ENCODE measurements at regions not wholly inside any gene's neighbourhood (a gene's known extent, or its start where the extent isn't known, plus 50 kb on each side); places are given as distances from the start of the nearest gene placed in this dataset.
"Not testable (repeated sequence)": the region's sequence is repeated elsewhere in the genome, so short reads cannot be mapped to it uniquely, and the experiment has no call there.

DNA sequence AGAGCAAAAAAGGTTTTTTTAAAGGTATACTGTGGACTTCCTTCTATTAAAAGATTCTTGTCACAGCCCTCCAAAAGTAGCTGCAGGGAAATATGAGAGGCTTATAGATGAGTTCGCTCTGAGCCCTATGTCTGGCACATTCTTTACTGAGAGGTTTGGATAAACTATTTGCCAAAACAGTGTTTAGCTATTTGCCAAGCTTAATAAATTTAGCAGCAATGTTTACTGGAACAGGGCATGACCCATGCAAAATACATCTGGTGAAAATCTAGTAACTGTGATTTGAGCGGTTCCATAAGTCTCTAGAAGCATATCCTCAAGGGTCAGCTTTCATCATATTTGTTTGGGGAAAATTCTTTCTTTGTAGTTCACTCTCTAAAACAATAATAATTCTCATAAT lies 1696.7 kb upstream of the PIK3C3 start:
- no peak for DNase-seq
- H3K4me3 ChIP-seq (ENCODE audit: insufficient read depth, low read depth, low read length) = no peak overlapping the region
- no peaks in the 10 kb centered on the region for H3K36me3 ChIP-seq (replicated peaks; ENCODE audit: control insufficient read depth, insufficient read depth, low read length)
- H3K27me3 ChIP-seq (ENCODE audit: control insufficient read depth, insufficient read depth, low read length) = no peaks in the 10 kb centered on the region

DNA sequence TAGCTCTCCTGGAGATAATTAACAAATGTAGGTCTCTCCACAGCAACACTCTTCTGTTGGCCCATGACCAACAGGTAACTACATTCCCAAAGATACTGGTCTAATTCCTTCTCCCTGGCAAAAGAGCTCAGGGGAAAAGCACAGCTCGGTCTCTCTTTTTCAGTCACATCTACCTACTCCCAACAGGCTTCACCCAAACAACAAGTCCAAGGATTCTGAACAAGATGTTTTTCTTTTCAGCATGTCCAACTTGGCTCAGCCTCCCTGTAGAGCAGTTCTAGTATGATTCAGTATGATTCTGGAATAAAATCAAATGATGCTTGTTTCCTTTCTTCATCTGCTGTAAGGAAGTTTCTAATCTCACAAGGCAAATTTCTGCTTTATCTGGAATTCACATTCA lies 1704.8 kb upstream of the PIK3C3 start:
- no peaks in the 10 kb centered on the region for H3K36me3 ChIP-seq (replicated peaks; ENCODE audit: control insufficient read depth, insufficient read depth, low read length)
- no peak for DNase-seq
- H3K27me3 ChIP-seq (ENCODE audit: control insufficient read depth, insufficient read depth, low read length) = no peaks in the 10 kb centered on the region
- no peak overlapping the region for H3K4me3 ChIP-seq (ENCODE audit: insufficient read depth, low read depth, low read length)

DNA sequence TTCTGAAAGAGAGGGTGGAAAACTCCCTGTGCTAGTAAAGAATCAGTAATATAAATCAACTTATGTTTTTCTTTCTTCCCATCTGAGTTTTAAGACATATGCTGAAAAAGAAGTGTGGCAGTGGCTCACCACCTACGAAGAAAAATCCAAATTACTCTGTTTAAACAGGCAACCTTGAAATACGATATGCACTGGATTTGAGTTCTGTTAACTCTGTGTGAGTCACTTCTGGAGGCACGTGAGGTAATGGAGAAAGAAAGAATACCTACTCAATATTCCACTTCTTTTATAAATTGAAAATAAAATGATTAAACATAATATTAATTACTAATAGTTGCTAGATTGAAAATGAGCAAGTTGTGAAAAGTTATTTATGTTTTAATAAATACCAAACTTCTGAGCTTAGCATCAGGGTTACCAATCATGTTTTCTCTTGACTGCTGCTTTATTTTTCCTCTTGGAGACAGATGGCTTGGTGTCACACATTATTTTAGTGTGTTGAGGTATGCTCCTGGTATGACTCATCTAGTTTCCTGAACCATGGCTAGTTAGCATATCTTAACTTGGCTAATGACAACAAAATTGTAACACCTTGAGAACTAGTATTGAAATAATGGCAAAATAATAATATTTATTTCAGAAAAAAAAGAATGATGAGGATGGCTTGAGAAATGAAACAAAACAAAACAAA lies 1705.5 kb upstream of the PIK3C3 start:
- Histone ChIP-seq H3K4me3 (ENCODE audit: insufficient read depth, low read depth, low read length) (no peak overlapping the region), H3K27me3 (ENCODE audit: control insufficient read depth, insufficient read depth, low read length) (no peaks in the 10 kb centered on the region), H3K36me3 (replicated peaks; ENCODE audit: control insufficient read depth, insufficient read depth, low read length) (no peaks in the 10 kb centered on the region)
- no peak for DNase-seq

DNA sequence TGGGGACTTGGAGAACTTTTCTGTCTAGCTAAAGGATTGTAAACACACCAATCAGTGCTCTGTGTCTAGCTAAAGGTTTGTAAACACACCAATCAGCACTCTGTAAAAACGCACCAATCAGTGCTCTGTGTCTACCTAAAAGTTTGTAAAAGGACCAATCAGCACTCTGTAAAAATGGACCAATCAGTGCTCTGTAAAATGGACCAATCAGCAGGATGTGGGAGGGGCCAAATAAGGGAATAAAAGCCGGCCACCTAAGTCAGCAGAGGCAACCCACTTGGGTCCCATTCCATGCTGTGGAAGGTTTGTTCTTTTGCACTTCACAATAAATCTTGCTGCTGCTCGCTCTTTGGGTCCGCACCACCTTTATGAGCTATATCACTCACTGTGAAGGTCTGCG lies 1709.4 kb upstream of the PIK3C3 start:
- not testable (repeated sequence) for H3K27me3 ChIP-seq (ENCODE audit: control insufficient read depth, insufficient read depth, low read length); H3K36me3 ChIP-seq (replicated peaks; ENCODE audit: control insufficient read depth, insufficient read depth, low read length); H3K4me3 ChIP-seq (ENCODE audit: insufficient read depth, low read depth, low read length); DNase-seq

DNA sequence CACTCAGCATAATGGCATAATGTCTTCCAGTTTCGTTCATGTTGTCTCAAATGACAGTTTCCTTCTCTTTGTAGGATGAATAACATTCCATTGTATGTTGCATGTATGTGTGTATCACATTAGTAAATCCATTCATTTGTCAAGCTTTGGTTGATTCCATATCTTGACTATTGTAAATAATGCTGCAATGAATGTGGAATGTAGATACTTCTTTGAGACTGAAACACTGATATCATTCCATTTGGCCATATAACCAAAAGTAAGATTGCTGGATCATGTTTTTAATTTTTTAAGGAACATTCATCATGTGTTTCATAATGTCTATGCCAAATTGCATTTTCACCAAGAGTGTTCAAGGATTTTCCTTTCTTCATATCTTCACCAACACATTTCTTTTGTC lies 1711.4 kb upstream of the PIK3C3 start:
- H3K27me3 ChIP-seq (ENCODE audit: control insufficient read depth, insufficient read depth, low read length) = no peaks in the 10 kb centered on the region
- H3K36me3 ChIP-seq (replicated peaks; ENCODE audit: control insufficient read depth, insufficient read depth, low read length) = no peaks in the 10 kb centered on the region
- H3K4me3 ChIP-seq (ENCODE audit: insufficient read depth, low read depth, low read length) = no peak overlapping the region

DNA sequence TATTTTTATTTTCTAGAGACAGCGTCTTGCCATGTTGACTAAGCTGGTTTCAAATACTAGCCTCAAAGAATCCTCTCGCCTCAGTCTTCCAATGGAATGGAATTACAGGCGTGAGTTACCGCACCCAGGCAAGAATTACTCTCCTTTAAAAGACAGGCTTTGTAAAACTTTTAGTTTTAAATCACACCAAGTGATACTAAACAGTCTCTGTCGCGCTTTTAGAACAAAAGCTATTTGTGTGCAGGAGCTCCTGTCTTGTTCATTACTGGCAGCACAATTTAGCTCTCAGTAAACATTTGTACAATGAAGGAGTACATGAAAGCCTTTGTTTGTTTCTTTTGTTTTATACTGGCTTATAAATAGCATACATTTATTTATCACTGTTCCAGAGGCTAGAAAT lies 1719.2 kb upstream of the PIK3C3 start:
- no peak overlapping the region for H3K4me3 ChIP-seq (ENCODE audit: insufficient read depth, low read depth, low read length)
- no peak for DNase-seq
- H3K36me3 ChIP-seq (replicated peaks; ENCODE audit: control insufficient read depth, insufficient read depth, low read length) = no peaks in the 10 kb centered on the region
- H3K27me3 ChIP-seq (ENCODE audit: control insufficient read depth, insufficient read depth, low read length) = no peaks in the 10 kb centered on the region; the same call in 1 of the 2 replicates

More for the DNA sequence above, 1711.4 kb upstream of the PIK3C3 start:
- no peak for DNase-seq

DNA sequence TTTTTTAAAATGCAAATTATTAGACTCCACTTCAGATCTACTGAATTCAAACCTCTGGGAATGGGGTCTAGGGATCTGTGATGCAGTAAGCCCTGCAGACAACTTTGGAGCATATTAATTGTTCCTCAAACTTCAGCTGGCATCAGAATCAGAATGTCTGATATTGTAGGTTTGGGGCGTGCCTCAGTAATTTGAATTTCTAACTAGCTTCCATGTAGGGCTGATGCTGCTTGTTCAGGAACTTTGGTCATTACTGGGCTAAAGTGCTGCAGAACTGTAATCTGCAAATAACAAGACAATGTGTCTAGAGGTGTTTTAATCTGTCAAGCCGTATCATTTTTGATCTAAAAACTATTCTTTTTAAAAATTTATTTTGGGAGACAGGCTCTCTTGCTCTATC lies 1719.7 kb upstream of the PIK3C3 start:
- H3K36me3 ChIP-seq (replicated peaks; ENCODE audit: control insufficient read depth, insufficient read depth, low read length) = no peaks in the 10 kb centered on the region
- no peak overlapping the region for H3K4me3 ChIP-seq (ENCODE audit: insufficient read depth, low read depth, low read length)
- DNase-seq = no peak
- H3K27me3 ChIP-seq (ENCODE audit: control insufficient read depth, insufficient read depth, low read length) = no peaks in the 10 kb centered on the region; the same call in 1 of the 2 replicates

GRCh38 chr18:40233931-40234616 lies 1721.0 kb upstream of the PIK3C3 start:
- Histone ChIP-seq H3K36me3 (replicated peaks; ENCODE audit: control insufficient read depth, insufficient read depth, low read length) (no peaks in the 10 kb centered on the region), H3K27me3 (ENCODE audit: control insufficient read depth, insufficient read depth, low read length) (no peaks in the 10 kb centered on the region; the same call in 1 of the 2 replicates), H3K4me3 (ENCODE audit: insufficient read depth, low read depth, low read length) (no peak overlapping the region)
- no peak for DNase-seq

DNA sequence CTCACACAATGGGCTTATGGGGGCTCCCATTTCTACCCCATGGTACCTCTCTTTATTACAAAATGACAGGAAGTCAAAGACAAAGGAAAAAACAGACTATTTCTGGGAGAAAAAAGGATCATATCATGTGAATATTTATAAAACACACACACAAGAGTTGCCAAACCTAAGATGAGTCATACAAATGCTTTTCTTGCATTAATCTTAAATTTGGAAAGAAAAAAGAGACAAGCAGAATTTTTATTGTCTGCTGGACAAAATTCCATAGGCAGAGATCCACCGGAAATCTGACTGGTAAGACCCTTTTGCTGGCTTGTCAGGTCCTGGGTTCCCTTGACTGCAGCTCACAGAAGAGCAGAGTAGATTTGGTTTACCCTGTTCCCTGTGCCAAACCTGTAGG lies 1732.3 kb upstream of the PIK3C3 start:
- no peaks in the 10 kb centered on the region for H3K36me3 ChIP-seq (replicated peaks; ENCODE audit: control insufficient read depth, insufficient read depth, low read length)
- H3K4me3 ChIP-seq (ENCODE audit: insufficient read depth, low read depth, low read length) = no peak overlapping the region
- no peaks in the 10 kb centered on the region for H3K27me3 ChIP-seq (ENCODE audit: control insufficient read depth, insufficient read depth, low read length)
- no peak for DNase-seq

DNA sequence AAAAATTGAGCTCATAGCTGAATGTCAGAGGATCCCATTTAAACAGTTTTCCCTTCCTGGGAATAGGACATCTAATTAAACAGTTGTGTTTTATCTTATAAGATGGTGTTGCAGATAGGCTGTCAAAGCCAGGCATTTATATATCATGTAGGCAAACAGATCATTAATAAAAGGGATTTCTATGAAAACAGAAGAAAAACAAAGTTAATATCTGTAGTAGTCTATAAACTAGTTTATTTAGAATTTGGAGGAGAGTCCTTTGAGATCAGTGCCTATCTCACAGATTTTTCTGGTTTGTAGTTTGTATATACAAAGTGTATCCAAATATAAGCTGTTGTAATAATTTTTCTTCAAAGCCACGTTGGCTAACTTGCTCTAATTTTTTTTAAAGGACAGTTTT lies 1738.2 kb upstream of the PIK3C3 start:
- Histone ChIP-seq H3K36me3 (replicated peaks; ENCODE audit: control insufficient read depth, insufficient read depth, low read length) (no peaks in the 10 kb centered on the region), H3K27me3 (ENCODE audit: control insufficient read depth, insufficient read depth, low read length) (no peaks in the 10 kb centered on the region), H3K4me3 (ENCODE audit: insufficient read depth, low read depth, low read length) (no peak overlapping the region)
- DNase-seq = no peak

DNA sequence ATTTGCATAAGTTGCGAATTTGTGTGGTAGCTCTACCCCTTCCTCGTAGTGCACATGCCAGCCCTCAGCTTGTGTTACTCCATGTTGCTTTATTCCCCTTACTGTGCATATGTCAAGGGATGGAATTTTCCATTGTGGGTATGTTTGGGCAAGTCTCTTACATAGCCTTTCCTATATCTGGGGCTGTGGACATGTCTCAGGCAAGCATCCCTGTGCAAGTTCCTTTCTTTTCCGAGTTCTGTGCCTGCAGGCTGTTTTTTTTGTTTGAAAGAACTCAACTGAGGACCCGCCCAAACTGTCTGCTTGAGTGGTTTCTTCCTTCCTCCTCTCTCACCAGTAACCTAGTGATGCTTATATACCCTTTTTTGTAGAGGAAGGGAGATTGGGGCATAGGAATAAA lies 1739.1 kb upstream of the PIK3C3 start:
- no peak for DNase-seq
- no peaks in the 10 kb centered on the region for H3K27me3 ChIP-seq (ENCODE audit: control insufficient read depth, insufficient read depth, low read length)
- no peak overlapping the region for H3K4me3 ChIP-seq (ENCODE audit: insufficient read depth, low read depth, low read length)
- no peaks in the 10 kb centered on the region for H3K36me3 ChIP-seq (replicated peaks; ENCODE audit: control insufficient read depth, insufficient read depth, low read length)

DNA sequence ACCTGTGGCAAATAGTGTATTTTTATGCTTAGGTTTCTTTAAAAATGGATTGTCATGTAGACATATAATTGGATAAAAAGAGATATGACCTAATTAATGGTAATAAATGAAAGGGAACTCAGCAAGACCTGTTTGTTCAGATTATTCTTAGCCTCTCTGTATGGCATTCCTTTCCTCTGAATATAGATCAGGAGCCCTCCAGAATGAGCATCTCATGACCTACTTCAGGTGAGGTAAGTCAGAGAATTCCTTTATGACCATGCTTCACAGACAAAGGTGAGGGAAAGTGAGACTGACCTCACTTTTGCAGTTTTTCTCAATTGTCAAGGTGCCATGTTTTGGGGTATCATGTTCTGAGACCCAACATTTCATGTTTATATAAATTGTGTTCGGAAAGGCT lies 1744.3 kb upstream of the PIK3C3 start:
- Histone ChIP-seq H3K27me3 (ENCODE audit: control insufficient read depth, insufficient read depth, low read length) (no peaks in the 10 kb centered on the region), H3K4me3 (ENCODE audit: insufficient read depth, low read depth, low read length) (no peak overlapping the region), H3K36me3 (replicated peaks; ENCODE audit: control insufficient read depth, insufficient read depth, low read length) (no peaks in the 10 kb centered on the region)
- DNase-seq = no peak

DNA sequence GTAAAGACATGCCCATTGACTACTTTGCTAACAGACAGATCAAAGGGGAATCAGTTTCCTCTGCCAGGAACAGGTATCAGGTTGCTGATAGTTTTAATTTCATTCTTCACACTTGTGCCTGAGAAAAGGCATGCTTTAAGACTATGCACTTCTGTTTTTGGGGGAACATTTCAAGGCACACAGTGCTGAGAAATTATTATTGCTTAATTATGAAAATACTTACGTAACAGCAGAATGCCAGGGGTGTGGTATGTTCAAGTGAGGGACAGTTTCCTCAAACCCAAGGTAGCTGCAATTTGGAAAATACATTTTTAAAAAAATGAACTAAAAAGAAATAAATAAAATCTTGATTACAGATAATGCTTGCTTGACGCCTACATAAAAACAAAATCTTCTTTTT lies 1746.1 kb upstream of the PIK3C3 start:
- DNase-seq = no peak
- Histone ChIP-seq H3K4me3 (ENCODE audit: insufficient read depth, low read depth, low read length) (no peak overlapping the region), H3K36me3 (replicated peaks; ENCODE audit: control insufficient read depth, insufficient read depth, low read length) (no peaks in the 10 kb centered on the region), H3K27me3 (ENCODE audit: control insufficient read depth, insufficient read depth, low read length) (no peaks in the 10 kb centered on the region)

GRCh38 chr18:40197711-40198110 lies 1757.3 kb upstream of the PIK3C3 start:
- Histone ChIP-seq H3K36me3 (replicated peaks; ENCODE audit: control insufficient read depth, insufficient read depth, low read length) (no peaks in the 10 kb centered on the region), H3K4me3 (ENCODE audit: insufficient read depth, low read depth, low read length) (no peak overlapping the region), H3K27me3 (ENCODE audit: control insufficient read depth, insufficient read depth, low read length) (no peaks in the 10 kb centered on the region)
- no peak for DNase-seq

DNA sequence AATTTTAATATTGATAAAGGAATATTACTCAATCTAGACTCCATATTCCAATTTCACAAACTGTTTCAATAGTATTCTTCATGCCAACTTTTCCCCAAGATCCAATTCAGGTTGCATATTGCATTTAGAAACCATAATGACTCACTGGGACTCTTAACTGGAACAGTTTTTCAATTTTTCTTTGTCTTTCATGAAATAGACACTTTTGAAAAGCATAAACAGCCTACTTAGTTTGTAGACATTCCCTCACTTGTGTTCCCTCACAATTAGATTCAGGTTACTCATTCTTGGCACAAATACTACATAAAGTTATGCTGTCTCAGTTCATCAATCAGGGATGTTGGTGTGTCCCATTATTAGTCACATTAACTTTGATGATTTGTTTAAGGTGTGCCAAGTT lies 1768.4 kb upstream of the PIK3C3 start:
- DNase-seq = no peak
- Histone ChIP-seq H3K27me3 (ENCODE audit: control insufficient read depth, insufficient read depth, low read length) (no peaks in the 10 kb centered on the region), H3K36me3 (replicated peaks; ENCODE audit: control insufficient read depth, insufficient read depth, low read length) (no peaks in the 10 kb centered on the region), H3K4me3 (ENCODE audit: insufficient read depth, low read depth, low read length) (no peak overlapping the region)
